Keratinocyte (primary cell): ENCODE measurements at regions not wholly inside any gene's neighbourhood (a gene's known extent, or its start where the extent isn't known, plus 50 kb on each side); places are given as distances from the start of the nearest gene placed in this dataset.

ENCODE experiments used
- DNase-seq: peaks from one replicate; pipeline ENCODE4 v3.0.0-alpha.2; 2011; ENCODE audit warnings: low read depth, missing footprints, low spot score
- FAIRE-seq: peaks from 2 replicates; lab custom pipeline; 2011; peaks lifted over from hg19 to GRCh38; lab: Jason Lieb, UNC
- H2AFZ ChIP-seq: 2 replicates; pipeline ENCODE4 v1.6.0; 2012; ENCODE audit warnings: low read length, control low read depth, inconsistent platforms; ENCODE audit not compliant: control insufficient read depth
- H3K27ac ChIP-seq: 2 replicates; pipeline ENCODE4 v1.5.1; 2011; ENCODE audit warnings: low read length; ENCODE audit not compliant: control insufficient read depth, insufficient read depth
- H3K27me3 ChIP-seq: 3 replicates; pipeline ENCODE4 v1.6.0; 2011; ENCODE audit warnings: low read length; ENCODE audit not compliant: control insufficient read depth, insufficient read depth; ENCODE audit errors: extremely low read depth
- H3K36me3 ChIP-seq, 2 experiments: 2 replicates in 1 of 2; 3 replicates in 1 of 2; pipeline ENCODE4 v1.5.1; 2011; ENCODE audit warnings: low read length in 2 of 2, mild to moderate bottlenecking in 1 of 2; ENCODE audit not compliant: control insufficient read depth in 2 of 2, insufficient read depth in 2 of 2; ENCODE audit errors: extremely low read depth in 1 of 2
- H3K4me1 ChIP-seq: 3 replicates; pipeline ENCODE4 v1.5.1; 2011; ENCODE audit warnings: low read length; ENCODE audit not compliant: control insufficient read depth, insufficient read depth; ENCODE audit errors: extremely low read depth
- H3K4me2 ChIP-seq: 3 replicates; pipeline ENCODE4 v1.6.0; 2011; ENCODE audit warnings: low read depth, low read length; ENCODE audit not compliant: control insufficient read depth, insufficient read depth; ENCODE audit errors: extremely low read depth
- H3K4me3 ChIP-seq, 3 experiments: fragments of 200-600 bp in 1 of 3; sonication (generic) in 1 of 3; 2 replicates in 2 of 3; 3 replicates in 1 of 3; pipeline ENCODE4 v1.5.1; 2011 to 2016; ENCODE audit warnings: low read length in 3 of 3, mild to moderate bottlenecking in 3 of 3, control low read depth in 2 of 3, inconsistent platforms in 1 of 3, low read depth in 1 of 3, mixed read lengths in 1 of 3, mixed run types in 1 of 3, moderate library complexity in 1 of 3; ENCODE audit not compliant: control insufficient read depth in 2 of 3, insufficient read depth in 2 of 3; ENCODE audit errors: extremely low read depth in 1 of 3
- H3K79me2 ChIP-seq: 2 replicates; pipeline ENCODE4 v1.6.0; 2012; ENCODE audit warnings: low read length; ENCODE audit not compliant: control insufficient read depth, insufficient read depth
- H3K9ac ChIP-seq: 3 replicates; pipeline ENCODE4 v1.6.0; 2011; ENCODE audit warnings: low read length; ENCODE audit not compliant: control insufficient read depth, insufficient read depth; ENCODE audit errors: extremely low read depth
- H3K9me1 ChIP-seq: 3 replicates; pipeline ENCODE4 v1.6.0; 2011; ENCODE audit warnings: low read length; ENCODE audit not compliant: control insufficient read depth, insufficient read depth; ENCODE audit errors: extremely low read depth
- H3K9me3 ChIP-seq: 2 replicates; pipeline ENCODE4 v1.5.1; 2012; ENCODE audit warnings: low read depth, low read length; ENCODE audit not compliant: control insufficient read depth
- H4K20me1 ChIP-seq: 3 replicates; pipeline ENCODE4 v1.6.0; 2011; ENCODE audit warnings: low read length; ENCODE audit not compliant: control insufficient read depth, insufficient read depth; ENCODE audit errors: extremely low read depth
- EZH2 ChIP-seq: IDR thresholded peaks from one replicate; pipeline ENCODE4 v1.6.1; 2012; ENCODE audit warnings: inconsistent platforms, mild to moderate bottlenecking, low read length, moderate library complexity
- dilution Hi-C: fragments of 300-500 bp; cut with MboI; formaldehyde crosslinking; loops from one replicate; pipeline ENCODE4 v1.7.0; 2020; ENCODE audit warnings: low sequenced_read_pairs; ENCODE audit not compliant: extremely low pct_ligation_motif_present
- TF ChIP-seq, protein P1 (sequence below), 3 experiments: IDR thresholded peaks in 1 of 3; conservative IDR thresholded peaks in 1 of 3; optimal IDR thresholded peaks in 1 of 3; 2 replicates in 2 of 3; 3 replicates in 1 of 3; pipeline versions ENCODE3 to v1.5.1; 2011; ENCODE audit warnings: low read length in 3 of 3, mild to moderate bottlenecking in 3 of 3, moderate library complexity in 2 of 3, control low read depth in 1 of 3, inconsistent platforms in 1 of 3; ENCODE audit not compliant: insufficient read depth in 2 of 3; ENCODE audit errors: extremely low read depth in 1 of 3

DNA sequence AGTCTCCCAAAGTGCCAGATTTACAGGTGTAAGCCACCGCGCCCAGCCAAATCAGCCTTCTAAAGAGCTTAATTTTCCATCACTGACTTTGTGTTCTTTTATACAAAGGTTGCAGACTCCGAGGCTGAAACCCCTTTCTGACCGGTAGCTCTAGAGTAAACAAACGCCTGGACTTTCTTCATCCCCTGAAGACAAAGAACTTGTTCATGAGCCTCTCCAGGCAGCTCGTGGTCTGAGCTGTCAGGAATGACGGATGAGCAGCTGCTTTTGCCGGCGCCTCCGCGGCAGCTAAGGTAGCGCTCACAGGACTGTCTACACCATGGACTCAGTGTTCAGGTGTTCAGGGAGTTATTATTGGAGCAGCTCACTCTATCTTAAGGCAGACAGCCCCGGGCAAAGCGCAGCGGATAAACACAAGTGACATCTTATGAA, 128.5 kb upstream of the ERRFI1 start:
- dilution Hi-C loops: no loop called here
- no peak overlapping the region for H3K9ac ChIP-seq

DNA sequence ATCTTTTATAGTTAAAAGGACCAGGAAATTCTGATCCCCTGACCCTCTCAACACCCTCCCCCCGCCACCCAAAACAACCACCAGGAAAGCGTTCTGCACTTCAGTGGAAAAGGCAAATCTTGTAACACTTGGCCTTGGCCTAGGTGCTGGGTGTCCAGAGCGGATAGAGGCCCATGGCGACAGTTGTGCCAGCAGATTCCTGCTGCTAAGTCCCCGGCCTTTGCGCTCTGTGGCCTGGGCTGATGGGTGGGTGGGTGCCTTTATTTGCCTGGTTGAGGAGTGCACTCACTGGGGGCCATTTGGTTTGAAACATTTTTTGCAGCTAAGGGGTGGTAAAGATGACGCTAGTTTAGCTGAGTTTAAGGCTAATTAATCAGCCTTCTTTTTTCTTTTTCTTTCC, 127.9 kb upstream of the ERRFI1 start:
- DNase-seq (no peak), FAIRE-seq (no peak)
- Histone ChIP-seq H4K20me1 (no peaks in the 10 kb centered on the region), H3K79me2 (no peaks in the 10 kb centered on the region), H3K9me1 (no peaks in the 10 kb centered on the region), H2AFZ (no peak overlapping the region), H3K27me3 (no peaks in the 10 kb centered on the region), H3K27ac (no peak overlapping the region), H3K4me1 (peaks cover 12% of the 10 kb centered on the region), H3K9me3 (no peaks in the 10 kb centered on the region), H3K9ac (no peak overlapping the region), H3K4me2 (no peak overlapping the region), H3K36me3 (no peaks in the 10 kb centered on the region), H3K4me3 (no peak overlapping the region)
- TF ChIP-seq, protein P1, sequence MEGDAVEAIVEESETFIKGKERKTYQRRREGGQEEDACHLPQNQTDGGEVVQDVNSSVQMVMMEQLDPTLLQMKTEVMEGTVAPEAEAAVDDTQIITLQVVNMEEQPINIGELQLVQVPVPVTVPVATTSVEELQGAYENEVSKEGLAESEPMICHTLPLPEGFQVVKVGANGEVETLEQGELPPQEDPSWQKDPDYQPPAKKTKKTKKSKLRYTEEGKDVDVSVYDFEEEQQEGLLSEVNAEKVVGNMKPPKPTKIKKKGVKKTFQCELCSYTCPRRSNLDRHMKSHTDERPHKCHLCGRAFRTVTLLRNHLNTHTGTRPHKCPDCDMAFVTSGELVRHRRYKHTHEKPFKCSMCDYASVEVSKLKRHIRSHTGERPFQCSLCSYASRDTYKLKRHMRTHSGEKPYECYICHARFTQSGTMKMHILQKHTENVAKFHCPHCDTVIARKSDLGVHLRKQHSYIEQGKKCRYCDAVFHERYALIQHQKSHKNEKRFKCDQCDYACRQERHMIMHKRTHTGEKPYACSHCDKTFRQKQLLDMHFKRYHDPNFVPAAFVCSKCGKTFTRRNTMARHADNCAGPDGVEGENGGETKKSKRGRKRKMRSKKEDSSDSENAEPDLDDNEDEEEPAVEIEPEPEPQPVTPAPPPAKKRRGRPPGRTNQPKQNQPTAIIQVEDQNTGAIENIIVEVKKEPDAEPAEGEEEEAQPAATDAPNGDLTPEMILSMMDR (optimal IDR thresholded peaks at IDR 0.05 in 1 of 3, IDR thresholded peaks at IDR 0.05 in 1 of 3, conservative IDR thresholded peaks at IDR 0.05 in 1 of 3; ENCODE audit: extremely low read depth in 1 of 3, insufficient read depth in 2 of 3, low read length in 3 of 3): no peak
- no peak for TF ChIP-seq EZH2
- dilution Hi-C loops: no loop called here

More for the DNA sequence above, 128.5 kb upstream of the ERRFI1 start:
- DNase-seq: no peak
- Histone ChIP-seq H2AFZ (no peak overlapping the region), H3K9me3 (no peaks in the 10 kb centered on the region), H3K4me1 (peaks cover 12% of the 10 kb centered on the region), H3K27me3 (no peaks in the 10 kb centered on the region), H3K36me3 (no peaks in the 10 kb centered on the region), H3K4me2 (no peak overlapping the region), H3K79me2 (no peaks in the 10 kb centered on the region), H3K4me3 (no peak overlapping the region), H3K27ac (no peak overlapping the region), H3K9me1 (no peaks in the 10 kb centered on the region), H4K20me1 (no peaks in the 10 kb centered on the region)
- TF ChIP-seq, protein P1 (optimal IDR thresholded peaks at IDR 0.05 in 1 of 3, IDR thresholded peaks at IDR 0.05 in 1 of 3, conservative IDR thresholded peaks at IDR 0.05 in 1 of 3; ENCODE audit: extremely low read depth in 1 of 3, insufficient read depth in 2 of 3, low read length in 3 of 3): no peak
- no peak for FAIRE-seq
